A549 (cell line): ENCODE measurements at regions not wholly inside any gene's neighbourhood (a gene's known extent, or its start where the extent isn't known, plus 50 kb on each side); places are given as distances from the start of the nearest gene placed in this dataset.

Experiments used
- CTCF ChIP-seq: fragments of >200 bp; sonication (Bioruptor Twin); formaldehyde crosslinking; IDR thresholded peaks from 3 replicates; pipeline ENCODE4 v1.5.1; 2016
- E2F6 ChIP-seq: IDR thresholded peaks from 2 replicates; pipeline ENCODE4 v1.6.1; 2012; ENCODE audit warnings: low read depth, borderline replicate concordance
- HEYL ChIP-seq: fragments of 250-450 bp; sonication (Bioruptor Pico); IDR thresholded peaks from 2 replicates; pipeline ENCODE4 v1.8.0; 2021; ENCODE audit warnings: mild to moderate bottlenecking, moderate library complexity
- MAZ ChIP-seq: fragments of 150-350 bp; IDR thresholded peaks from 2 replicates; pipeline ENCODE4 v1.6.1; 2014; ENCODE audit warnings: antibody characterized with exemption, low read depth, low read length, borderline replicate concordance
- NPAS2 ChIP-seq: fragments of 250-450 bp; sonication (Bioruptor Pico); IDR thresholded peaks from 2 replicates; pipeline ENCODE4 v1.8.0; 2022; ENCODE audit warnings: mild to moderate bottlenecking, moderate library complexity, borderline replicate concordance
- PHF8 ChIP-seq: fragments of 200-600 bp; sonication (generic); IDR thresholded peaks from 2 replicates; pipeline ENCODE4 v1.6.1; 2016; ENCODE audit warnings: low read depth, mild to moderate bottlenecking, antibody characterized with exemption, moderate library complexity, borderline replicate concordance
- POLR2A ChIP-seq: IDR thresholded peaks from 2 replicates; pipeline ENCODE4 v1.6.1; 2012; ENCODE audit warnings: mild to moderate bottlenecking, low read length
- RAD21 ChIP-seq, 2 experiments: fragments of >200 bp in 1 of 2; sonication (Bioruptor Twin) in 1 of 2; formaldehyde crosslinking in 1 of 2; IDR thresholded peaks in 1 of 2; conservative IDR thresholded peaks in 1 of 2; 2 replicates in 1 of 2; 3 replicates in 1 of 2; pipeline ENCODE4 v1.6.1; 2012 to 2018; ENCODE audit warnings: inconsistent platforms in 1 of 2
- RARB ChIP-seq: fragments of 250-450 bp; sonication (Bioruptor Pico); IDR thresholded peaks from 2 replicates; pipeline ENCODE4 v1.8.0; 2021; ENCODE audit warnings: mild to moderate bottlenecking, moderate library complexity
- SMC3 ChIP-seq: fragments of >200 bp; sonication (Bioruptor Twin); formaldehyde crosslinking; IDR thresholded peaks from 3 replicates; pipeline ENCODE4 v1.6.1; 2018; ENCODE audit warnings: inconsistent platforms
- SREBF2 ChIP-seq: fragments of 450-650 bp; IDR thresholded peaks from 2 replicates; pipeline ENCODE4 v1.6.1; 2014; ENCODE audit warnings: mild to moderate bottlenecking, moderate library complexity
- ZSCAN20 ChIP-seq: fragments of 250-450 bp; sonication (Bioruptor Pico); IDR thresholded peaks from 2 replicates; pipeline ENCODE4 v1.8.0; 2022; ENCODE audit warnings: mild to moderate bottlenecking, moderate library complexity

GRCh38 chr4:20367446-20367845 lies 115.7 kb downstream of the SLIT2 start:
- TF ChIP-seq PHF8, result no peak
- TF ChIP-seq RAD21 (conservative IDR thresholded peaks at IDR 0.05 in 1 of 2, IDR thresholded peaks at IDR 0.05 in 1 of 2), result no peak
- no peak for TF ChIP-seq POLR2A
- TF ChIP-seq NPAS2 (CRISPR knock-in tag), result no peak
- no peak for TF ChIP-seq ZSCAN20 (CRISPR knock-in tag)
- TF ChIP-seq CTCF, result no peak
- TF ChIP-seq SMC3, result no peak
- no peak for TF ChIP-seq SREBF2
- TF ChIP-seq MAZ, result no peak
- no peak for TF ChIP-seq E2F6
- no peak for TF ChIP-seq RARB (CRISPR knock-in tag)
- TF ChIP-seq HEYL (CRISPR knock-in tag), result no peak
